ENCODE measurements at regions not wholly inside any gene's neighbourhood (a gene's known extent, or its start where the extent isn't known, plus 50 kb on each side); places are given as distances from the start of the nearest gene placed in this dataset.

DNA sequence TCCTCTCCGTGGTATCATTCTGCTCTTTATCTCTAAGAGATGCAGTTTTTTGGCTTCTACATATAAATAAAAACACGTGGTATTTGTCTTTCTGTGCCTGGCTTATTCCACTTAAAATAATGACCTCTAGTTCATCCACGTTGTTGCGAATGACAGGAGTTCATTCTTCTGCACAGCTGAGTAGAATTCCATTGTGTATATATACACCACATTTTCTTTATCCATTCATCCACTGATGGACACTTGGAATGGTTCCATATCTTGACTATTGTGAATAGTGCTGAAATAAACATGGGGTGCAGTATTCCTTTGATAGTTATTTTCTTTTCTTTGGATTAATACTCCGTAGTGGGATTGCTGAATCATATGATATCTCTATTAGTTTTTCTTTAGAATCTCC, 262.3 kb downstream of the SOX11 start:
- Histone ChIP-seq H3K4me2 (ENCODE audit: low read depth, low read length) (no peak overlapping the region), H3K9me3 (ENCODE audit: low read length) (peaks cover 28% of the 10 kb centered on the region; the same call in 1 of the 2 replicates), H4K20me1 (ENCODE audit: insufficient read depth, low read length) (no peaks in the 10 kb centered on the region), H3K36me3 (replicated peaks in 1 of 2; ENCODE audit: control insufficient read depth in 1 of 2, insufficient read depth in 2 of 2, low read length in 2 of 2) (no peaks in the 10 kb centered on the region), H3K27me3 (ENCODE audit: control insufficient read depth in 1 of 2, insufficient read depth in 2 of 2, low read length in 2 of 2) (no peaks in the 10 kb centered on the region), H3K79me2 (ENCODE audit: insufficient read depth, low read length) (no peaks in the 10 kb centered on the region), H3K9ac (ENCODE audit: insufficient read depth, low read depth, low read length) (no peak overlapping the region), H3K4me3 (replicated peaks in 1 of 3; ENCODE audit: insufficient read depth in 1 of 3, low read depth in 2 of 3, low read length in 3 of 3) (no peak overlapping the region), H2AFZ (ENCODE audit: low read length) (no peak overlapping the region), H3K27ac (ENCODE audit: extremely low read length, insufficient read depth, low read length) (no peak overlapping the region), H3K4me1 (ENCODE audit: insufficient read depth, low read length) (no peaks in the 10 kb centered on the region)
- ATAC-seq (no peak), FAIRE-seq (no peak), DNase-seq (ENCODE audit: low spot score) (no peak)
- 7% methylated on average over 5 of the region's 5 CpGs for WGBS (ENCODE audit: low lambda C conversion rate)
- in situ Hi-C loops (cut with HindIII; ENCODE audit: extremely low pct_ligation_motif_present, low pct_unique_long_range_greater_than_20kb) (no loop called here), intact Hi-C loops (cut with micrococcal nuclease; ENCODE audit: unreplicated experiment) (no loop called here)
- TF ChIP-seq PLRG1 (conservative IDR thresholded peaks at IDR 0.05), result no peak
- no peak for TF ChIP-seq ZNF10 (CRISPR knock-in tag; IDR thresholded peaks at IDR 0.05; ENCODE audit: borderline replicate concordance, low read depth)
- no peak for TF ChIP-seq ZNF441 (CRISPR knock-in tag; IDR thresholded peaks at IDR 0.05; ENCODE audit: borderline replicate concordance)
- TF ChIP-seq TP53 (CRISPR knock-in tag; conservative IDR thresholded peaks at IDR 0.05), result no peak
- TF ChIP-seq NFE2 (CRISPR knock-in tag; IDR thresholded peaks at IDR 0.05), result no peak
- TF ChIP-seq FOXP1 (IDR thresholded peaks at IDR 0.05), result no peak
- TF ChIP-seq FOXP1 (CRISPR knock-in tag; IDR thresholded peaks at IDR 0.05), result no peak
- no peak for TF ChIP-seq BORCS8-MEF2B (CRISPR knock-in tag; IDR thresholded peaks at IDR 0.05)
- TF ChIP-seq ZNF703 (CRISPR knock-in tag; IDR thresholded peaks at IDR 0.05; ENCODE audit: borderline replicate concordance), result no peak
- no peak for TF ChIP-seq CHD2 (IDR thresholded peaks at IDR 0.05; ENCODE audit: low read depth, low read length)
- no peak for TF ChIP-seq ZNF572 (CRISPR knock-in tag; IDR thresholded peaks at IDR 0.05)
- TF ChIP-seq ZNF407 (CRISPR knock-in tag; IDR thresholded peaks at IDR 0.05; ENCODE audit: not compliant biosample characterization), result no peak
- no peak for TF ChIP-seq HOXA7 (CRISPR knock-in tag; IDR thresholded peaks at IDR 0.05)
- TF ChIP-seq ZNF121 (CRISPR knock-in tag; IDR thresholded peaks at IDR 0.05), result no peak
- no peak for TF ChIP-seq SIX1 (CRISPR knock-in tag; IDR thresholded peaks at IDR 0.05; ENCODE audit: borderline replicate concordance)
- no peak for TF ChIP-seq MIER2 (CRISPR knock-in tag; IDR thresholded peaks at IDR 0.05)
- TF ChIP-seq MED13 (CRISPR knock-in tag; IDR thresholded peaks at IDR 0.05), result no peak
- TF ChIP-seq, protein P1, sequence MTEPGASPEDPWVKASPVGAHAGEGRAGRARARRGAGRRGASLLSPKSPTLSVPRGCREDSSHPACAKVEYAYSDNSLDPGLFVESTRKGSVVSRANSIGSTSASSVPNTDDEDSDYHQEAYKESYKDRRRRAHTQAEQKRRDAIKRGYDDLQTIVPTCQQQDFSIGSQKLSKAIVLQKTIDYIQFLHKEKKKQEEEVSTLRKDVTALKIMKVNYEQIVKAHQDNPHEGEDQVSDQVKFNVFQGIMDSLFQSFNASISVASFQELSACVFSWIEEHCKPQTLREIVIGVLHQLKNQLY (CRISPR knock-in tag; IDR thresholded peaks at IDR 0.05), result no peak
- TF ChIP-seq NFYC (CRISPR knock-in tag; IDR thresholded peaks at IDR 0.05), result no peak
- no peak for TF ChIP-seq ADNP (CRISPR knock-in tag; IDR thresholded peaks at IDR 0.05)
- no peak for TF ChIP-seq ZSCAN21 (CRISPR knock-in tag; IDR thresholded peaks at IDR 0.05; ENCODE audit: borderline replicate concordance)
- no TSS peak for BruUV-seq (replicated peaks)
- ChIA-PET CTCF (ENCODE audit: low intra/inter-chr PET ratio, low total read pairs) (no interaction called here), POLR2A (no interaction called here)

Measured in HepG2 (cell line).